Kidney tubule cell (primary cell): ENCODE measurements at regions not wholly inside any gene's neighbourhood (a gene's known extent, or its start where the extent isn't known, plus 50 kb on each side); places are given as distances from the start of the nearest gene placed in this dataset.

Experiments
- DNase-seq: peaks from one replicate; pipeline ENCODE4 v3.0.0-alpha.2; 2018; ENCODE audit warnings: low spot score

DNA sequence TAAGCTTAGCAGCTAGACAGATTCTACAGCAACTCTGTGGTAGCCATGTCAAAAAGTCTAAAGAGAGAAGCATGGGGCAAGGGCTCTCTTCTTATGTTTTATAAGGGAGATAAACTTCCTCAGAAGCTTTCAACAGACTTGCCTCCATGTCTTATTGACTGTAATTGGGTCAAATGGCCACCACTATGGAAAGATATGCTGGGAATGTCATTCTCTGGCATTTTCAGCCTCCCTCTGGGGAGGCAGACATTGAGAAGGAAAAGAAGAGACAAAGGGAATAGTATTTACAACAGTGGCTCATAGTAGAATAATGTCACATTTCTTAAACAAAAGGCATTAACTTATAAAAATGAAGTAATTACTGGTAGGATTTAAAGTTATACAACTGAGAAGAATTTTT, 1964.5 kb upstream of the PIK3C3 start:
- no peak for DNase-seq

DNA sequence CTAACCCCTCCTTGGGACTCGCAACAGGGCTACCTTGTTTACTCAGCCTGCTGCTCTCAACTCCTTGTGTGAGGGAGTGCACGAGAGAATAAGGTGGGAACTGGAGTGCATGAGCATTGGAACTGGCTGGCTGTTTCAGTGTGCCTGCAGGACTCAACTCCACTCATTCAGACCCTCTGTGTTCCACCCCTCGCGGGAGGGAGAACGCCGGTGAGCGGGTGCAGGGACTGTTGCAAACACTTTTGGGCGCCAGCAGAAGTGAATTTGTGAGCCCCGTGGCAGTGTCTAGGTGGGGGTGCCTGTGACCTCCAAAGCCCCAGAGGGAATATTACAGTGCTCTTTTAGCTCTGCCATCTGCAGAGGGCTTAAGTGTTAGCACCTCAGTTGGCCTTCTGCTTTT, 1978.3 kb upstream of the PIK3C3 start:
- no peak for DNase-seq

DNA sequence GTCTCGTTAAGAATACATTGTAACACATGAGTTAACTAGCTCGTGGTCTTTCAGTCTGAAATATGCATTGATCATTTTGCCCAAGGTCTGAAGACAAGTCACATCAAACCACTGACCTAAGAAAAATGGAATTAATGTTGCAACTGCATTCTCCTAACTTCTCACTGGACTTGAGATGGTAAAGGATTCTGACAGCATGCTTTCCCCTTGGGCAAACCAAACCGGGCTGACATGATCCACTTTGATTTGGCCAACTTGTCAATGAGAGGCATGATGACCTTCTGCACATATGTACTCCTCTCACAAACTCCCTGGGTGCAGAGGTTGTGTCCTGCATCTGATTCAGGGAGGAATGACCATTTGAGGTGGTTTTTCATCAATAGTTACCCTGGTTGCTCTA, 1982.5 kb upstream of the PIK3C3 start:
- no peak for DNase-seq

DNA sequence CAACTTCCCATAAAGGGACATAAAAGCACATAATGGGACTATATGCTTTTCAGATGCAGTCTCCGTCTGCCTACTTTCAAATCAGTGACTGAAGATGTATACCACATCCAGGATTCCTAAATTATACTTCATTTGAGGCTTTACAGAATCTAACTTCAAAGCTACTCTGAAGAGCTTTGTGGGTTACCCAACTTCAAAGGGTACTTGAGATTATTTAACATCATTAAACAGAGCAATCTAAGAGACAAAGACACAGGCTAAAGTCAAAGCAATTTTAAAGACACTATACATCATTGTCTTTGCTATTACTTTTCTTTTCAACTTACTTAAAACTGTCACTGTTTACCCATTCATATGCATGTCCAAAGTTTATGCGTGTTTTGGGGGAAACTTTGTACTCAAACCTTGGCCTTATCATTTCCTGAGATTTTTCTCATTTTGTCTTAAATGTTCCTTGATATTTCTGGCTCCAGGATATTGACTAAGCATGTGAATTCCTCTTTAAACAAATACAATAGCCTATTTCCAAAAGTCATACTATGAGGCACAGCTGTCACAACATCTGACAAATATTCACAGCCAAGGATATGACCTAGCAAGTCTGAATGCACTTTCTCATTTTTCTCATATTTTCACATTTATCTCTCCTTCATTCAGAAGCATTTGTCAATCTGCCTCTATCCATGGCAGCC, 1985.1 kb upstream of the PIK3C3 start:
- DNase-seq = no peak

DNA sequence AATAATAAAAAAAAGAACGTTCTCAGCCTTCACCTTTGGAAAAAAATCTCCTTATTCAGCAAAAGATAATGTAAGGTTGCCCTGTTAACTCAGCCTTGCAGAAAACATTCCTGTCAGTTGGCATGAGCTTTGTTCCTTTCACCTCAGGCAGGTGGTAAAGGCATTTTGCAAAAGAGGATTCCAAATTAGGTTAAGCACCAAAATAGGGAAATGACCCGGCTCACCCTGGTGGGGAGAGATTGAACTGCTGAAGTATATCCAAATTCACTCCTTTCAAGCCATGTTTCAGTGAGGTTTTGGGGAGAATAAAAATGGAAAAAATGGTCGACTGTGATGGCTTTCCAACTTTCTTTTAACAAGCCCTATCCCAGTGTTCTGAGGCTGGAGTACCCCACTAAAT, 1988.8 kb upstream of the PIK3C3 start:
- DNase-seq = no peak

DNA sequence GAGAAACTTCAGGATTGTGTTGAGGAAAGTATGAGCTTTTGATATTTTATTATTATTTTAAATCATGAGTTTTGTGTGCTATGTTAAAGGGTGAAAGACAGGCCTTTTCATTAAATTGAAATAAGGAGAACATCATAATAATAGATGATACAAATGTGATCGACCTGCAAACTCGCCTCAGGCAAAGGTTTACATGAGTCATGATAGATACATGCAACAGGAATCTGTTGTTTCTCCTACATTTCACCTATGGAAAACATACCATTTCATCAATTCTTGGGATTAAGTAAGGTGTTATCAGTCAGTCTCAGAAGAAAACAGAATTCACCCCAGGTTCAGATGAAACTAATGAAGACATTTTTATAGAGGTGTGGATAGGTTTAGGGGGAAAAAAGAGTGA, 1992.5 kb upstream of the PIK3C3 start:
- DNase-seq = no peak

DNA sequence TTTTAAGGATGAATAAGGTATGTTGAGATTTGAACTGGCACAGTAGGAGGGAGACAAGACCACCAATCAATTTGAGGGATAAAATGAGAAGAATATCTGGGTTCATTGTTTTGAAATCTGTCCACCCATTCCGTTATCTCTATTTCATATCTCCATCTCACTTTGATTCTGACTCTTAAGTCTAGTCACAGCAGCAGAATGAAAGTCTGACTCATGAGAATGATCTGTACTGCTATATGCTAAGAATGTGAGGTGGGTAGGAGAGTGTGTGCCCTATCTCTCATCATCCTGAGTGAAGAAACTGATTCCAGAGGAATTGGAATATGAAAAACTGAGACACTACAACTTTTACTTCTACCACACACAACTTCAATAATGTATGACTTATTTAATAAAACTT, 1994.5 kb upstream of the PIK3C3 start:
- DNase-seq = peak; percentile 82

DNA sequence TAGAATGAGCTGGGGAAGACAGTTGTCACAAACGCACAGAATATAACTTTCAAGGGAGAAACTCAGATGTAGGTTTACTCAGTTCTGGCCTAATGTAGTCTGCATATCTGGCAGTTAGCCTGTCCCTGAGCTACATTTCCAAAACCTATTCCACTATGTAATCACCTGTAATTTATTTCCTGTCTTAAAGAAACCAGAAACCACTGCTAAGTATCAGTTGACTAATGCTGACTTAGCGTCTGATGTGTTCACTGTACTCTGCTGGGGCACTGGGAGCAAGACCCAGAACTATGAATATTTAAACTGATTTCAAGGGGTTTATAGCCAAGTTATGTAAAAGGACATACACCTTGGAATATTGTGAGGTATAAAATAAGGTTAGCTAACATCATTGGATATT, 1995.2 kb upstream of the PIK3C3 start:
- peak; percentile 82 for DNase-seq

DNA sequence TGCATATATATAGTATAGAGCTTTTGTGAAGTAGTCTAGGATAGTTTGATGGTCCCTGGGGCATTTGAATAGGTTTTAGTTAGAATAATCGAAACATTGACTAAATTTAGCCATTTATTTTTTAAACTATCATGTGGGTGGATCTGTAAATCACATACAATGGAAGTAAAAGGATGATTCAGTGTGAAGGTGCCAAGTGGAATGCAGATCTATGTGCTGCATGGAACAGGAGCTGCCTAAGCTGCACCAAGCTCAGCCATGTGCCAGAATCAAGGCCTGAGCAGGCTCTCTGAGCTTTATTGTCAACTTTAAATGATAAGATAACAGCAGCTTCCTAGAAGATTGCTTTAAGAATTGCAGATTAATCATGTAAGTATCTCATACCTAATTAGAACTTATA, 1996.2 kb upstream of the PIK3C3 start:
- peak; percentile 48 for DNase-seq

DNA sequence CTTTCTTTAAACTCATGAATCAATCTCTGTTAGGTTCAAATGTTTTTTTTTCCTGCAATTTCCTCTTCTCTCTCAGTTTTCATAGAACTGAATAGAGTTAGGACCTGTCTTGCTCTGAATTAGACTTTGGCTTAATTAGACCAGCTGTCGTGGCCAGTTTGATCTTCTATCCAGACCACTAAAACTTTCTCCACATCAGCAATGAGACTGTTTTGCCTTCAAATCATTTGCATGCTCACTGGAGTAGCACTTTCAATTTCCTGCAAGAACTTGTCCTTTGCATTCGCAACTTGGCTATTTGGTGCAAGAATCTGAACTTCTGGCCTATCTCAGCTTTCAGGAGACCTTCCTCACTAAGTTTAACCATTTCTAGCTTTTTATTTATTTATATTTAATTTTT, 2002.2 kb upstream of the PIK3C3 start:
- DNase-seq = no peak

DNA sequence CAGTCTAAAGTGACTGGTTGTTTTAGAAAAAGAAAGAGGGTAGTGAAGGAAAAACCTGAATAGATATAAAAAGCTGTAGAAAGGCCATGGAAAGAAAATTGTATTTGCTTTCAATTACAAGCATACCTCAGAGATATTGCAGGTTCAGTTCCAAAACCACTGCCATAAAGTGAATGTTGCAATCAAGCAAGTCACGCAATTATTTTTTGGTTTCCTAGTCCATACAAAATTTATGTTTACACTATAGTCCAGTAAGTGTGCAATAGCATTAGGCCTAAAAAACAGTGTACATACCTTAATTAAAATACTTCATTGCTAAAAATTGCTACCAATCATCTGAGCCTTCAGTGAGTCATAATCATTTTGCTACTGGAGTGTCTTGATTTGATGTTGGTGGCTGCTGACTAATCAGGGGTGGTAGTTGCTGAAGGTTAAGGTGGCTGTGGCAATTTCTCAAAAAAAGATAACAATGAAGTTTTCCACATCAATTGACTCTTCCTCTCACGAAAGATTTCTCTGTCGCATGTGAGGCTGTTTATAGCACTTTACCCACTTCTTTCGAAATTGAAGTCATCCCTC, 2003.8 kb upstream of the PIK3C3 start:
- DNase-seq = no peak

DNA sequence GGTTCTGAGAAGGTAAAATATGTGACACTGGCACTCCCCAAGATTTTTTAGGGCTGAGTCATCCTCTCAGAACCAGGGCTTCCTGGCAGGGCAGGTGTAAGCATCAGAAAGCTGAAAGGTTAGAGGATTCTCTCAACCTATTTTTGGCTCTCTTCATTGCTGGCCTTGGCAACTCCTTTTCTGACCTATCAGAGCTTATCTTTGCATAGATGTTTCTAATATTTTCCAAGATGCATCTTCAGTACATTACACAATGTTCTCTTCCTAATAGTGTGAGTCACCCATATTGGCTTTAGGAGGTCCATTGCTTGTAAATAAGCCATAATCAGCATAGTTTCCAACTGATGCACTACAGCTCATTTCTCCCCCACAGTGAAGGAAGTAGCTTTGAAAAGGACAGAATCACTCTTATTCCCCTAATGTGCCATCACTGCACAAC, 2008.4 kb upstream of the PIK3C3 start:
- DNase-seq = peak; percentile 95

DNA sequence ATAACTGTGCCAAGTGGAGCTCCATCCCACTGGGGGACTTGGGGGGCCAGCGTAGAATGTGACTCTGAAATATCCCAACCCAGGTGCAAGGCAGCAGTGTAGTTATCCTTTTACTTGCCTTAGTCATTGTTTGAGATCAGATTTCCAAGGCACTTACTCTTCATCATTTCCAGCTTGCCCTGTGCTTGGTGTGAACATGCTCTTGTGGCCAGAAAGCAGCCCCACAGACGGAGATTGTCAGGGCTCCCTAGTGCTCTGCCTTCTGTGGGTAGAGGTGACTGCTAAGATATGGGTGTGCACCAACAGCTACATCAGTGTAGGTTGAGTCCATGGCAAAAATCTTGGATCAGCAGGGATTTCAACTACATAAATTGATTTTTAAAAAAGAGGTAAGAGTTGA, 2010.0 kb upstream of the PIK3C3 start:
- peak; percentile 51 for DNase-seq

DNA sequence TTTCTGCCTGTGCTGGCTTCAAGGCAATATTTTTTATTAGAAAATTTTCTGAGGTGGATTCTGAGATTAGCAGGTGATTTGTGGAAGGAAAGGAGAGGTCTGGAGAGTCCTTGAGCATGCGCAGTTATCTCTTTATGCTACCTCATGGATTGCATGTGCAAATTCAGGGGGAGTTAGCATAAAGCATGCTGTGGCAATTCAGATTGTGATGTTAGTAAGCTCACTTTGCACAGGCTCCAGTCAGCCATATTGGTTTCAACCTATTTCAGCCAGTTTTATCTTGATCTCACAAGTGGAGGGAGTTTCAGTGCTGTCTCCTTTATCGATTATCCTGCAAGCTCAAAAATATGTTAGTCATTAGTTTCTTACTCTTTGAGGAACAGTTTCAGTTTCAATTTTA, 2012.3 kb upstream of the PIK3C3 start:
- DNase-seq = no peak

DNA sequence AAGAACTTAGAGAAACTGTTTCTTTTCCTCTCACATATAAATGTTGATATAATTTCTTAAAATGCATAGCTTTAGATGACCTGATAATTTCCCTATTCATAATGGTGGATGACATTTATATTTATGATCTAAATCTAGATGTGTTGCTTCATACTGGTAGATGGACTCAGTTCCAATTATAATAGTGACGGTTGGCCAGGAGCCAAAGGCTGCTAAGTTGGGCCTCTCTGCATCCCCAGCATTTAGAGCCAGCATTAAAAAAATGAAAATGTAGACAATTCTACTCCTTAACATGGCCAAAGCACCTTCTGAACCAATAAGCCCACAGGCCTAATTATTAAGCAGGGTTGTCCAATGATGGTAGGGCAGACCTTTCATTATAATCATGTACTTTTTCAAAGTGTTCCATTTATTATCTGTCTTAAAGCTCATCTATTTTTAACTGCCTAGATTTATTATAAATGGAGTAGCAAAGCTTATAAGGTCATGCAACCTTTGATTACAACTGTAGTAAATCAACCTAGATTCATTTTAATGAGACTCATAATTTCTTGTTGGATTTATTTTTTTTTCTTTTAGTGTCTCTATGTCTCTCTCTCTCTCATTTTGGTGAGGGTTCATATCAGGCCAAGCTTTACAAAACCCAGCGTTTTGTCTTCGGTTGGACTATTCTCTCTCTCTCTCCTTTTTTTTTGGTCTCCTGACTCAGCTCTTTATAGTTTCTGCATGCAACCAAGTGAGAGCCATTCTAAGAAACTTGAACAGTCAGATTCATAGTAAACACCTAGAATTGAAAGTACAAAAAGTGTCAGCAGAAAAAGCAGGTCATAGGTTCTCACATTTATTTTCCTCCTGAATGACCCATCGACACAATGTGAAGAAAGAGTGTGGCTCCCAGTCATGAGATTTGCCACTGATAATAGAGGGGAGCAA, 2016.1 kb upstream of the PIK3C3 start:
- DNase-seq = no peak

DNA sequence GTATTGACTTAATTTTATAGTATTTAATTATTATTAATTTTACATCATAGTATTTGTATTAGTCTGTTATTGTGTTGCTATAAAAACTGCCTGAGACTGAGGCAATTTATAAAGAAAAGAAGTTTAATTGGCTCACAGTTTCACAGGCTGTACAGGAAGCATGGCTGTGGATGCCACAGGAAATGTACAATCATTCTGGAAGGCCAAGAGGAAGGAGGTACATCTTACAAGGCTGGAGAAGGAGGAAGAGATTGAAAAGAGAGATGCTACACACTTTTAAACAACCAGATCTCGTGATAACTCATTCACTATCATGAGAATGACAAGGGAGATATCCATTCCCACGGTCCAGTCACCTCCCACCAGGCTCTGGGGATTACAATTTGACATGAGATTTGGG, 2019.4 kb upstream of the PIK3C3 start:
- no peak for DNase-seq

DNA sequence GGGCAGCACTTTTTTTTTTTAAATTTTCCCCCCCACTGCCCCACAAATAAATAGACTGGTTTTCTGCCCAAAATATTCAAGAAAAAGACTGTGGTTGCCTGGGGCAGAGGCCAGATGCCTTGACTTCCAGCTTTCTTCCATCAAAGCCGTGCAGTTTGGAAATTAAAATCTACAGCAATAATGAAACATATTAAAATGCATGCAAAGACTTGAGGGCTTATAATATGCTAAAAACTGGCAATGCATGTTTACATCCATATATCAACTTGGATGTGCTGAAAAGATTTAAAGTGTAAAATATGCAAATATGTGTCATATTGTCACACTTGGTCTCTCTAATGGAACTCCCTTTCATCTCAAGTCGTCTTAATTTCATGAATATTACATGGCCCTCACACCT, 2036.2 kb upstream of the PIK3C3 start:
- DNase-seq = no peak

DNA sequence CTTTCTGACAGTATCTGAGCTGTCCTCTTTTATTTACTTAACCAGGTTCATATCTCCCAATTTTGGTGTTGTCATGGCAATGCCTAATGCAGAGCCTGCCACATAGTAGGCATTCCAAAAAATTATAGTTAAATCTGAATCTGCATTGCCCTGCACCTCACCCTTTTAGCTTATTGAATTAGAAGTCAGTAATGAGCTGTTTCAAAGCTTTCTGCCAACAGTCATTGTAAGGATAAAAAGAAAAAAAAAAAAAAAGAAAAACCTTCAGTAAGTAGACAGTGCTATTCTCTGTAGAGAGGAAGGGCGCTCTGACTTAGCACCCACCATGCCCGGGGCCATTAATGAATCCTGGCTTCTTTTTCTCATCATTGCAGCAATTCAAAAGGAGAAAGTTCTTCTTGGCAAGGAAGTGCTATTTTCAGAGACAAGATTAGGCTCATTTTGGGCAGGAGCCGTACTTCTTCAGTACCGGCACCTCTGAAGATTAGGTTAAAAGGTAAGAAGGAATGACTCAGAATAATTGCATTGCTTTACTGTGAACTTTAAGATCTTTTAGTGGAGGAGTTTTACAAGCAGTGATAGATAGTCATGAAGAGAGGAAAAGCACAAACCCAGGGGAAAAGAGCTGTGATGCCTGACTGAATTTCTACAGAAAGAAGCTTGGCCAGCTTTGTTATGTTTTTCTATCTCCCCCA, 2041.2 kb upstream of the PIK3C3 start:
- DNase-seq = no peak

DNA sequence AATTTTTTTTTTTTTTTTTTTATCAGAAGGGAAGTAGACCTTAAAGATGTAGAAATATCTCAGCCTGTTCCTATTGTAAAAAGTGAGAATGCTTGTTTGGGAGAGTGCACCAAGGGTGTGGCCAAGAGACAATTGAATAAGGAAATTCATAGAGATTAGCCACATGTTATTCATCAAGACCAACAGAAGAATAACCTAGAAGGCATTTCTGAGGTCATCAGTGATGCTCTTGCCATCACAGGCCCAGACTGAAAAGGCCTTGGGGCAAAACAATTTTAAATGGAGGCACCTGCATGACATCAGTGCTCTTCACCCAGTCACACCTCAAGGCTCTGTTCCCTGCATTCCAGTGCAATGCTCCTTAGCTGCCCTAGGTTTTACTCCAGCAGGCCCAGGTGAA, 2043.3 kb upstream of the PIK3C3 start:
- no peak for DNase-seq

DNA sequence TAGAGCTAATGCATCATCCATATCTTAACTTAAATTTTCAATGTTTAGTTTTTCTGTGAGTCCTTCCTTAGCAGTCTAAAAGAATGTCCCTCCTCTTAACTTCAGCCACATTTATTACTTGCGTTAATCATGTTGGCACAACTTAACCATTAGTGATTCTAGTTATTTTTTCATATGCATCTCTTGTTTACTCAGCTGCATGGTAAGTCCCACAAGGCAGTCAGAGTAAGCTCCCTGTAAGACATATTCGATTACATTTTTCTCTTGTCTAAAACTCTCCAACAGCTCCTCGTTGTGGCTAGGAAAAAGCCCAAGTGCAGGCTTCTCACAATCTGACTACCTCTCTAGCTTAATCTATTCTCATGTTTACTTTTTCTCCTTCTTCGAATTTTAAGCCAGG, 2045.3 kb upstream of the PIK3C3 start:
- no peak for DNase-seq

DNA sequence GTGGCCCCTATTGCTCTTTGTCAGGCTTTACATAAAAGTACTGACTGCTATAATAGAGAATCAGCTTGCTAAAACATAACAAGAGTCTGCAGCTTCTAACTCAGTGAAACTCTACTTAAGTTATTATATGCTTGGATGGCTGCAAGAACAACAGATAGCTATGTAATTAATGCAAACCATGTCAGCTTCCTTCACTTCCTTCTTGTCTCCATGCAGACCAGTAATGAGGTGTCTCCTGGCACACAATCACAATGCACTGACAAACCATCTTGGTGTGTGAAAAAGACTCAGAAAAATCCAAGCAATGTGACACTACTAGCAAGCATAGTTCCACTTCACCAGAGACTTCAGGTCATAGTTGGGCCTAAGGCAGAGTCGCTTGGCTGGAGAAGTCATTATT, 2068.9 kb upstream of the PIK3C3 start:
- peak; percentile 74 for DNase-seq

DNA sequence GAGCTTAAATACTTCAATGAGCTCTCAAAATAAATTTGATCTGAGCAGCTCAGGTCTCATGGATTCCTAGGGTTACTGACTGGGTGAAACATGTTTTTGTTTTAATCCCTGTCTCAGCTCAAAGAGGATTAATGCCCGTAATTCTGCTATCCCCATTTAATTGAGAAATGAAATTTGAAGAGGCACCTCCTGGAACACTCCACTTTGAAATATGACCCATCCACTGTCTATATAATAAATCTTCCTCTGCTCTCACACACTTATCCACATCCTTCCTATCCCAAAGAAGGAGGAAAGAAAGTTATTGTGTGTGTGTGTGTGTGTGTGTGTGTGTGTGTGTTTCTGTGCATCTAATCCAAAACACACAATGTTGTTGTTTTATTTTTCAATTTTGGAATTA, 2082.4 kb upstream of the PIK3C3 start:
- DNase-seq = no peak

DNA sequence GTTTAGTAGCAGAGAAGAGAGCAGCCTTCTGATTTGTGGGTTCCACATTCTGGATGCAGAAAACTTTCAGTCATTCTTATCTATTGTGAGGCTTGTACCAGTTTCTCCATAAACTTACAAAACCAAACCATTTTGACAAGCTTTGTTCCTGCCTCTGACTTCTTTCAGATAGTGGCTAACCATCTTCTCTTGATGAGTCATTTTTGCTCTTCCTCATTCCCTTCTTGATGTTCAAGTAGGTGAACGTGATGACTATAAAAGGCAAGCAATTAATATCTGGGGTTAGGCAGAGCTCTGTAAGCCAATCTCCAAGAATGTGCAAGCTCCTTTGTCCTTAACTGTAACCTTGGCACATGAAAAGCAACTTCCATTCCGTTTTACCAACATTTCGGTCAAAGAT, 2083.1 kb upstream of the PIK3C3 start:
- DNase-seq = peak; percentile 62
